ENCODE measurements at regions not wholly inside any gene's neighbourhood (a gene's known extent, or its start where the extent isn't known, plus 50 kb on each side); places are given as distances from the start of the nearest gene placed in this dataset.

DNA sequence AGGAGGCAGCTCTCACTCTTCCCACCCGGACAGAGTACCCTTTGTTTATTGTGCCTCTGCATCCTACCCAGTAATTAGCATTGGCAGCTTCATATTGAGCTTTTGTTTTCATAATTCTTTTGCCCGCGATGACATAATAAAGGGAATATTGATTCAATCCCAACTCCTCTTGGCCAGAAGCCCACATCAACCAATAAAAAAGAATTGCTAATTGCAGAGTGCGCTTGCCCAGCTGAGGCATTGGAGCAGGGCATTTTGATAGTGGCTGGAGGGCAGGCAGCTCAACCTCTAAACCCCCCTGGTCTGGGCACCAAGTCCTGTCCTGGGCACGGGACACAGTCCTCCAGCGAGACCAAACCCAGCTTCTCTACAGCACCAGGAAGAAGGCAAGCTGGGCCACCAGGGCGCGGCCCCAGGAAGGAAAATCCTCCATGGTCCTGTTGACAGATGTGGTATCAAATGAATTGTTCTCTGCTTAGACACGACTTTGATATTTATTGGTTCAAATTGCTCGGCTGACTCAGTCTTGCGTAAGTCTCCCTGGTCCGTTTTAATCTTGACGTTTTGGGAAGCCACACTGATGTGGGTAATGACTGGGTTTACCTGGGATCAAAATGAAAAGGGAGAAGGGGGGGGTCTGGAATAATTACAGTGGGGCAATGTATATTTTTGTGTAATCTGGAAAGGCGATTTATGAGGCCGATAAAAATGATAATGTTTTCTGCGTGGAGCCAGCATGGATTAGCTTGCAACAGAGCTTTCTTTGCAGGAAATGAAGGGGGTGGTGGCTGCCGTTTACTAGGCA, 220.7 kb upstream of the MSX2 start:
- Histone ChIP-seq H3K27me3 (ENCODE audit: control insufficient read depth, insufficient read depth, low read length) (no peaks in the 10 kb centered on the region), H3K9me3 (ENCODE audit: control insufficient read depth, insufficient read depth, low read depth, low read length) (peaks cover 16% of the 10 kb centered on the region; the same call in 1 of the 2 replicates), H3K27ac (ENCODE audit: low read length) (peak overlapping the region; percentile 81), H3K36me3 (ENCODE audit: control insufficient read depth, insufficient read depth, low read length) (no peaks in the 10 kb centered on the region), H3K4me1 (ENCODE audit: control insufficient read depth, insufficient read depth, low read length) (peaks cover 29% of the 10 kb centered on the region), H3K4me3 (ENCODE audit: low read depth in 2 of 2, low read length in 2 of 2) (peak overlapping the region; percentile 25 to 54)
- BruUV-seq (replicated peaks): no TSS peak
- in situ Hi-C loops (cut with HindIII; ENCODE audit: low pct_unique_long_range_greater_than_20kb, low sequenced_read_pairs): no loop called here
- POLR2A ChIA-PET: no interaction called here
- DNase-seq (ENCODE audit: low read depth, low spot score) (peak; percentile 65), ATAC-seq (peak; percentile 92)
- TF ChIP-seq, protein P1, sequence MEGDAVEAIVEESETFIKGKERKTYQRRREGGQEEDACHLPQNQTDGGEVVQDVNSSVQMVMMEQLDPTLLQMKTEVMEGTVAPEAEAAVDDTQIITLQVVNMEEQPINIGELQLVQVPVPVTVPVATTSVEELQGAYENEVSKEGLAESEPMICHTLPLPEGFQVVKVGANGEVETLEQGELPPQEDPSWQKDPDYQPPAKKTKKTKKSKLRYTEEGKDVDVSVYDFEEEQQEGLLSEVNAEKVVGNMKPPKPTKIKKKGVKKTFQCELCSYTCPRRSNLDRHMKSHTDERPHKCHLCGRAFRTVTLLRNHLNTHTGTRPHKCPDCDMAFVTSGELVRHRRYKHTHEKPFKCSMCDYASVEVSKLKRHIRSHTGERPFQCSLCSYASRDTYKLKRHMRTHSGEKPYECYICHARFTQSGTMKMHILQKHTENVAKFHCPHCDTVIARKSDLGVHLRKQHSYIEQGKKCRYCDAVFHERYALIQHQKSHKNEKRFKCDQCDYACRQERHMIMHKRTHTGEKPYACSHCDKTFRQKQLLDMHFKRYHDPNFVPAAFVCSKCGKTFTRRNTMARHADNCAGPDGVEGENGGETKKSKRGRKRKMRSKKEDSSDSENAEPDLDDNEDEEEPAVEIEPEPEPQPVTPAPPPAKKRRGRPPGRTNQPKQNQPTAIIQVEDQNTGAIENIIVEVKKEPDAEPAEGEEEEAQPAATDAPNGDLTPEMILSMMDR (IDR thresholded peaks at IDR 0.05): no peak
- TF ChIP-seq, protein P2, sequence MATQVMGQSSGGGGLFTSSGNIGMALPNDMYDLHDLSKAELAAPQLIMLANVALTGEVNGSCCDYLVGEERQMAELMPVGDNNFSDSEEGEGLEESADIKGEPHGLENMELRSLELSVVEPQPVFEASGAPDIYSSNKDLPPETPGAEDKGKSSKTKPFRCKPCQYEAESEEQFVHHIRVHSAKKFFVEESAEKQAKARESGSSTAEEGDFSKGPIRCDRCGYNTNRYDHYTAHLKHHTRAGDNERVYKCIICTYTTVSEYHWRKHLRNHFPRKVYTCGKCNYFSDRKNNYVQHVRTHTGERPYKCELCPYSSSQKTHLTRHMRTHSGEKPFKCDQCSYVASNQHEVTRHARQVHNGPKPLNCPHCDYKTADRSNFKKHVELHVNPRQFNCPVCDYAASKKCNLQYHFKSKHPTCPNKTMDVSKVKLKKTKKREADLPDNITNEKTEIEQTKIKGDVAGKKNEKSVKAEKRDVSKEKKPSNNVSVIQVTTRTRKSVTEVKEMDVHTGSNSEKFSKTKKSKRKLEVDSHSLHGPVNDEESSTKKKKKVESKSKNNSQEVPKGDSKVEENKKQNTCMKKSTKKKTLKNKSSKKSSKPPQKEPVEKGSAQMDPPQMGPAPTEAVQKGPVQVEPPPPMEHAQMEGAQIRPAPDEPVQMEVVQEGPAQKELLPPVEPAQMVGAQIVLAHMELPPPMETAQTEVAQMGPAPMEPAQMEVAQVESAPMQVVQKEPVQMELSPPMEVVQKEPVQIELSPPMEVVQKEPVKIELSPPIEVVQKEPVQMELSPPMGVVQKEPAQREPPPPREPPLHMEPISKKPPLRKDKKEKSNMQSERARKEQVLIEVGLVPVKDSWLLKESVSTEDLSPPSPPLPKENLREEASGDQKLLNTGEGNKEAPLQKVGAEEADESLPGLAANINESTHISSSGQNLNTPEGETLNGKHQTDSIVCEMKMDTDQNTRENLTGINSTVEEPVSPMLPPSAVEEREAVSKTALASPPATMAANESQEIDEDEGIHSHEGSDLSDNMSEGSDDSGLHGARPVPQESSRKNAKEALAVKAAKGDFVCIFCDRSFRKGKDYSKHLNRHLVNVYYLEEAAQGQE (IDR thresholded peaks at IDR 0.05; ENCODE audit: insufficient read depth in 1 of 2, low read depth in 2 of 2, low read length in 1 of 2): no peak
- TF ChIP-seq TCF7L2 (IDR thresholded peaks at IDR 0.05; ENCODE audit: low read depth, low read length): peak; percentile 97
- peak; percentile 55; the same call in 1 of the 2 replicates for TF ChIP-seq SIN3A (IDR thresholded peaks at IDR 0.05; ENCODE audit: borderline replicate concordance, insufficient read depth, low read depth, low read length)
- intact Hi-C loops (cut with micrococcal nuclease; ENCODE audit: unreplicated experiment): no loop called here
- CTCF ChIA-PET: no interaction called here

DNA sequence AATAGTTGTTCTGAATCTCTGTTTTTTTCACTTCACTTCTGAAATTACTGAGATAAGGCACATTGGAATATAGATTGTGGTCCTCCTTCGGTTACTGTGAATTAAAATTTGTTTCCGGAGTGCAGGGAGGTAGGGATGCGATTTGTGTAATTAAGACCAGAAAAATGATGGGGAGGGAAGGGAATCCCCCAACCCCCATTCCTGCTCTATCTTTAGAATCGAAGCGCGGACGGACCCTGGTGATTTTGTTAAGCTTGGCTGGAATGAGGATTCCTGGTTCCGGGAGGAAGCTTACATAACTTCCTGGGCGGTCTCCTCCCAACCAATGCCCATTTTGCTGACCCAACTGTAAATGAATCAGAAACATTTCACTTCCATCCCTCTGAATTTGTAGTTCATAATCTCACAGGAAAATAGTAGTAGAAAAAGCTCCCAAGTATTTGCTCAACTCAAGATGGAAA, 220.1 kb upstream of the MSX2 start:
- no peaks in the 10 kb centered on the region for H3K27me3 ChIP-seq (ENCODE audit: control insufficient read depth, insufficient read depth, low read length)
- in situ Hi-C loops (cut with HindIII; ENCODE audit: low pct_unique_long_range_greater_than_20kb, low sequenced_read_pairs) (no loop called here), intact Hi-C loops (cut with micrococcal nuclease; ENCODE audit: unreplicated experiment) (no loop called here)
- no TSS peak for BruUV-seq (replicated peaks)
- H3K4me3 ChIP-seq (ENCODE audit: low read depth in 2 of 2, low read length in 2 of 2): peak overlapping the region; percentile 25 to 54
- DNase-seq (ENCODE audit: low read depth, low spot score): no peak
- peak overlapping the region; percentile 81 for H3K27ac ChIP-seq (ENCODE audit: low read length)
- peaks cover 29% of the 10 kb centered on the region for H3K4me1 ChIP-seq (ENCODE audit: control insufficient read depth, insufficient read depth, low read length)
- TF ChIP-seq POLR2AphosphoS5 (IDR thresholded peaks at IDR 0.05; ENCODE audit: low read depth, low read length) (no peak), SIN3A (IDR thresholded peaks at IDR 0.05; ENCODE audit: borderline replicate concordance, insufficient read depth, low read depth, low read length) (no peak), TCF7L2 (IDR thresholded peaks at IDR 0.05; ENCODE audit: low read depth, low read length) (no peak)
- TF ChIP-seq, protein P2 (IDR thresholded peaks at IDR 0.05; ENCODE audit: insufficient read depth in 1 of 2, low read depth in 2 of 2, low read length in 1 of 2): no peak
- TF ChIP-seq, protein P1 (IDR thresholded peaks at IDR 0.05): no peak
- H3K36me3 ChIP-seq (ENCODE audit: control insufficient read depth, insufficient read depth, low read length): no peaks in the 10 kb centered on the region
- ATAC-seq: peak; percentile 32
- CTCF ChIA-PET: no interaction called here
- peaks cover 16% of the 10 kb centered on the region; the same call in 1 of the 2 replicates for H3K9me3 ChIP-seq (ENCODE audit: control insufficient read depth, insufficient read depth, low read depth, low read length)
- POLR2A ChIA-PET: interaction anchor here (0.6 kb wide), 1 partner anchor 917 kb away, joined by 7 read pairs; no protein-coding TSS in a partner anchor

Measured in Panc1 (cell line).